ENCODE measurements at regions not wholly inside any gene's neighbourhood (a gene's known extent, or its start where the extent isn't known, plus 50 kb on each side); places are given as distances from the start of the nearest gene placed in this dataset.
"Not testable (repeated sequence)": the region's sequence is repeated elsewhere in the genome, so short reads cannot be mapped to it uniquely, and the experiment has no call there.

- no peak for DNase-seq
These were observed 384.5 kb downstream of the NEBL start for GRCh38 chr10:20512631-20513030.

- no peak for DNase-seq
These were observed 388.2 kb downstream of the NEBL start for GRCh38 chr10:20508921-20509320.

GRCh38 chr10:20502903-20503585, 394.1 kb downstream of the NEBL start:
- DNase-seq, result no peak

- no peak for DNase-seq
These were observed 402.6 kb downstream of the NEBL start for GRCh38 chr10:20494474-20494873.

- DNase-seq, result no peak
These were observed 404.7 kb downstream of the NEBL start for GRCh38 chr10:20492447-20492846.

GRCh38 chr10:20489961-20490360, 407.1 kb downstream of the NEBL start:
- DNase-seq, result no peak

GRCh38 chr10:20486791-20487190, 410.3 kb downstream of the NEBL start:
- DNase-seq, result no peak

- DNase-seq, result no peak
These were observed 411.6 kb downstream of the NEBL start for GRCh38 chr10:20485554-20485953.

GRCh38 chr10:20481054-20481453, 416.1 kb downstream of the NEBL start:
- DNase-seq, result no peak

- DNase-seq, result not testable (repeated sequence)
These were observed 416.5 kb downstream of the NEBL start for GRCh38 chr10:20480575-20480974.

GRCh38 chr10:20474064-20474463, 423.0 kb downstream of the NEBL start:
- no peak for DNase-seq

- DNase-seq, result no peak
These were observed 423.9 kb downstream of the NEBL start for GRCh38 chr10:20473023-20473760.

- DNase-seq, result no peak
These were observed 430.4 kb downstream of the NEBL start for GRCh38 chr10:20466731-20467130.

GRCh38 chr10:20457649-20458048, 439.5 kb downstream of the NEBL start:
- DNase-seq, result no peak

GRCh38 chr10:20455774-20456173, 441.3 kb downstream of the NEBL start:
- no peak for DNase-seq

GRCh38 chr10:20454331-20454730, 442.8 kb downstream of the NEBL start:
- DNase-seq, result no peak

- no peak for DNase-seq
These were observed 450.4 kb downstream of the NEBL start for GRCh38 chr10:20446561-20447193.

GRCh38 chr10:20443094-20443493, 454.0 kb downstream of the NEBL start:
- no peak for DNase-seq

GRCh38 chr10:20429742-20430141, 467.4 kb downstream of the NEBL start:
- no peak for DNase-seq

GRCh38 chr10:20427821-20428220, 469.3 kb downstream of the NEBL start:
- no peak for DNase-seq

GRCh38 chr10:20418286-20418685, 478.8 kb downstream of the NEBL start:
- DNase-seq, result no peak

GRCh38 chr10:20417791-20418190, 479.3 kb downstream of the NEBL start:
- no peak for DNase-seq

GRCh38 chr10:20415684-20416083, 481.4 kb downstream of the NEBL start:
- DNase-seq, result no peak

Data from amygdala (tissue), 56 donors.